Hepatocyte (in vitro differentiated cells): ENCODE measurements at regions not wholly inside any gene's neighbourhood (a gene's known extent, or its start where the extent isn't known, plus 50 kb on each side); places are given as distances from the start of the nearest gene placed in this dataset.

Experiments
- DNase-seq: peaks from one replicate; pipeline ENCODE4 v3.0.0-alpha.2; 2016; ENCODE audit warnings: low spot score
- H2AFZ ChIP-seq: fragments of 200-600 bp; sonication (generic); 2 replicates; pipeline ENCODE4 v1.6.0; 2016; ENCODE audit warnings: antibody characterized with exemption, mild to moderate bottlenecking
- H3K27ac ChIP-seq: fragments of 200-600 bp; sonication (generic); 2 replicates; pipeline ENCODE4 v1.5.1; 2016; ENCODE audit warnings: mild to moderate bottlenecking
- H3K27me3 ChIP-seq: fragments of 200-600 bp; sonication (generic); 2 replicates; pipeline ENCODE4 v1.6.1; 2016
- H3K36me3 ChIP-seq: fragments of 200-600 bp; sonication (generic); replicated peaks from 2 replicates; pipeline ENCODE4 v1.5.1; 2016; ENCODE audit warnings: low read depth; ENCODE audit not compliant: insufficient read depth
- H3K4me1 ChIP-seq: fragments of 200-600 bp; sonication (generic); 2 replicates; pipeline ENCODE4 v1.5.1; 2016; ENCODE audit warnings: mild to moderate bottlenecking, moderate library complexity; ENCODE audit not compliant: insufficient read depth
- H3K4me2 ChIP-seq: fragments of 200-600 bp; sonication (generic); 2 replicates; pipeline ENCODE4 v1.6.0; 2016
- H3K4me3 ChIP-seq: fragments of 200-600 bp; sonication (generic); 2 replicates; pipeline ENCODE4 v1.5.1; 2016; ENCODE audit warnings: mild to moderate bottlenecking
- H3K79me2 ChIP-seq: fragments of 200-600 bp; sonication (generic); 2 replicates; pipeline ENCODE4 v1.6.0; 2017; ENCODE audit warnings: mild to moderate bottlenecking
- H3K9me2 ChIP-seq: fragments of 200-600 bp; sonication (generic); replicated peaks from 2 replicates; pipeline ENCODE4 v1.6.0; 2017; ENCODE audit warnings: mild to moderate bottlenecking; ENCODE audit not compliant: insufficient read depth
- H3K9me3 ChIP-seq: fragments of 200-600 bp; sonication (generic); 2 replicates; pipeline ENCODE4 v1.5.1; 2016; ENCODE audit warnings: low read depth, mild to moderate bottlenecking
- H4K20me1 ChIP-seq: fragments of 200-600 bp; sonication (generic); 2 replicates; pipeline ENCODE4 v1.6.0; 2016; ENCODE audit warnings: mild to moderate bottlenecking; ENCODE audit not compliant: insufficient read depth, poor library complexity, severe bottlenecking
- EZH2 ChIP-seq: fragments of 200-600 bp; sonication (generic); IDR thresholded peaks from 2 replicates; pipeline ENCODE4 v1.6.1; 2016; ENCODE audit warnings: antibody characterized with exemption, mild to moderate bottlenecking, borderline replicate concordance
- EZH2phosphoT487 ChIP-seq: fragments of 200-600 bp; sonication (generic); IDR thresholded peaks from one replicate; pipeline ENCODE4 v1.6.1; 2018; ENCODE audit warnings: antibody characterized with exemption, mild to moderate bottlenecking, low read depth, moderate library complexity; ENCODE audit not compliant: unreplicated experiment, severe bottlenecking
- WGBS: methylation state at CpG from one replicate; pipeline ENCODE4 v1.1.6; 2016; ENCODE audit warnings: low lambda C conversion rate; ENCODE audit errors: missing lambda C conversion rate; 5-methylcytosine and 5-hydroxymethylcytosine counted together
- TF ChIP-seq, protein P1 (sequence below): fragments of 200-600 bp; sonication (generic); IDR thresholded peaks from 2 replicates; pipeline ENCODE4 v1.5.1; 2016; ENCODE audit warnings: antibody characterized with exemption, mild to moderate bottlenecking; ENCODE audit not compliant: poor library complexity

DNA sequence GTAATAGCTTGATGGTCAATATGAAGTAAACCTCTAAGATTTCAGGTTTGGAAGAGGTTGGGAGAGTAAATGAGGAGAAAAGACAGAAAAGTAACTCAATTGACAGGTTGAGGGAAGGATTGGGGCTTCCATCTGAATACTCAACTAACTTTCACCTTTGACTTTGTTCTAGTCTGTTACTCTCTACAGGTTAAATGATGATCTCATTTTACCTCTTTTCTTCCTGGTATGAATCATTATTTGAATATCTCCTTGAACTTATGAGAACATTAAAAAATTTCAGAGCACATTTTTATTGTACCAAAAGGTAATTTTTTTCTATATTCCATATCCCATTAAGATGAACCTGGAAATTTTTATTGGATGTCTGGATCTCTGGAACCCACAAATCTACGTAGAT, 87.9 kb upstream of the KCNH8 start:
- H3K9me2 ChIP-seq = no peaks in the 10 kb centered on the region
- TF ChIP-seq, protein P1, sequence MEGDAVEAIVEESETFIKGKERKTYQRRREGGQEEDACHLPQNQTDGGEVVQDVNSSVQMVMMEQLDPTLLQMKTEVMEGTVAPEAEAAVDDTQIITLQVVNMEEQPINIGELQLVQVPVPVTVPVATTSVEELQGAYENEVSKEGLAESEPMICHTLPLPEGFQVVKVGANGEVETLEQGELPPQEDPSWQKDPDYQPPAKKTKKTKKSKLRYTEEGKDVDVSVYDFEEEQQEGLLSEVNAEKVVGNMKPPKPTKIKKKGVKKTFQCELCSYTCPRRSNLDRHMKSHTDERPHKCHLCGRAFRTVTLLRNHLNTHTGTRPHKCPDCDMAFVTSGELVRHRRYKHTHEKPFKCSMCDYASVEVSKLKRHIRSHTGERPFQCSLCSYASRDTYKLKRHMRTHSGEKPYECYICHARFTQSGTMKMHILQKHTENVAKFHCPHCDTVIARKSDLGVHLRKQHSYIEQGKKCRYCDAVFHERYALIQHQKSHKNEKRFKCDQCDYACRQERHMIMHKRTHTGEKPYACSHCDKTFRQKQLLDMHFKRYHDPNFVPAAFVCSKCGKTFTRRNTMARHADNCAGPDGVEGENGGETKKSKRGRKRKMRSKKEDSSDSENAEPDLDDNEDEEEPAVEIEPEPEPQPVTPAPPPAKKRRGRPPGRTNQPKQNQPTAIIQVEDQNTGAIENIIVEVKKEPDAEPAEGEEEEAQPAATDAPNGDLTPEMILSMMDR = no peak
- TF ChIP-seq EZH2 (no peak), EZH2phosphoT487 (no peak)
- no peaks in the 10 kb centered on the region for H3K36me3 ChIP-seq
- no peaks in the 10 kb centered on the region for H3K79me2 ChIP-seq
- no peaks in the 10 kb centered on the region for H3K27me3 ChIP-seq
- H3K9me3 ChIP-seq = no peaks in the 10 kb centered on the region
- H3K27ac ChIP-seq = no peak overlapping the region
- no peaks in the 10 kb centered on the region for H3K4me1 ChIP-seq
- no peak overlapping the region for H2AFZ ChIP-seq
- no peak overlapping the region for H3K4me3 ChIP-seq
- DNase-seq = no peak
- 95% methylated on average over 1 of the region's 1 CpG for WGBS
- H3K4me2 ChIP-seq = no peak overlapping the region
- no peaks in the 10 kb centered on the region for H4K20me1 ChIP-seq

- H3K9me3 ChIP-seq = no peaks in the 10 kb centered on the region
- WGBS = 96% methylated on average over 1 of the region's 1 CpG
Measured at GRCh38 chr3:19052874-19053273, 95.4 kb upstream of the KCNH8 start.

DNA sequence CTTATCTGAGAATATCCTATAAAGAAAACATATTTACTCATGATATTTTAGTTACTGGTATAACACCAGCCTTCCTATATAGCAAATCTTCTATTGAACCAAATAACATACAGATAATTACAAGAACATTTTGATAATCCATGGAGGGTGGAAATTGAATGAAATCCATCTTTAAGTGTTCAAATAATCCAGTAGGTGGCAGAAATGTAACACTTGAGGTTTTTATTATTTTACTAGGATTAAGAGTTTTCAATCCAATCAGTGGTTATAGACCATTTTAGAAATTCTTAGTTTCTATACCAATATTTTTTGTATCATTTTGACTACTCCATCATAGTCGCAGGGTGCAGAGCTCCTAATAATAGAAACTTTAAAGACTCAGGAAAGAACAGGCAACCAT, 101.9 kb upstream of the KCNH8 start:
- Histone ChIP-seq H4K20me1 (no peaks in the 10 kb centered on the region), H3K4me1 (no peaks in the 10 kb centered on the region), H3K4me2 (no peak overlapping the region), H3K27me3 (no peaks in the 10 kb centered on the region), H3K4me3 (no peak overlapping the region), H2AFZ (no peak overlapping the region), H3K79me2 (no peaks in the 10 kb centered on the region), H3K27ac (no peak overlapping the region), H3K9me3 (no peaks in the 10 kb centered on the region), H3K36me3 (no peaks in the 10 kb centered on the region), H3K9me2 (no peaks in the 10 kb centered on the region)
- 74% methylated on average over 1 of the region's 1 CpG for WGBS
- TF ChIP-seq, protein P1 = peak; percentile 24
- no peak for TF ChIP-seq EZH2
- no peak for TF ChIP-seq EZH2phosphoT487
- no peak for DNase-seq

More at GRCh38 chr3:19052874-19053273, 95.4 kb upstream of the KCNH8 start:
- TF ChIP-seq EZH2 = no peak
- TF ChIP-seq EZH2phosphoT487 = no peak
- TF ChIP-seq, protein P1 = no peak
- no peaks in the 10 kb centered on the region for H4K20me1 ChIP-seq
- no peak overlapping the region for H2AFZ ChIP-seq
- no peaks in the 10 kb centered on the region for H3K9me2 ChIP-seq
- no peaks in the 10 kb centered on the region for H3K27me3 ChIP-seq
- no peak for DNase-seq
- H3K79me2 ChIP-seq = no peaks in the 10 kb centered on the region
- H3K4me1 ChIP-seq = no peaks in the 10 kb centered on the region
- H3K4me3 ChIP-seq = no peak overlapping the region
- no peak overlapping the region for H3K27ac ChIP-seq
- H3K36me3 ChIP-seq = no peaks in the 10 kb centered on the region
- H3K4me2 ChIP-seq = no peak overlapping the region

GRCh38 chr3:19030522-19030839, 117.8 kb upstream of the KCNH8 start:
- Histone ChIP-seq H3K27ac (no peak overlapping the region), H2AFZ (no peak overlapping the region), H4K20me1 (no peaks in the 10 kb centered on the region), H3K36me3 (no peaks in the 10 kb centered on the region), H3K9me2 (no peaks in the 10 kb centered on the region), H3K27me3 (no peaks in the 10 kb centered on the region), H3K4me1 (no peaks in the 10 kb centered on the region), H3K4me3 (no peak overlapping the region), H3K9me3 (no peaks in the 10 kb centered on the region), H3K79me2 (no peaks in the 10 kb centered on the region), H3K4me2 (no peak overlapping the region)
- no peak for TF ChIP-seq EZH2phosphoT487
- TF ChIP-seq, protein P1 = peak; percentile 22
- no peak for DNase-seq
- WGBS = 54% methylated on average over 4 of the region's 4 CpGs
